ENCODE measurements at regions not wholly inside any gene's neighbourhood (a gene's known extent, or its start where the extent isn't known, plus 50 kb on each side); places are given as distances from the start of the nearest gene placed in this dataset.
"Not testable (repeated sequence)": the region's sequence is repeated elsewhere in the genome, so short reads cannot be mapped to it uniquely, and the experiment has no call there.

GRCh38 chr2:111377386-111377959 is 256.8 kb downstream of the BCL2L11 start:
- TF ChIP-seq CTCF (conservative IDR thresholded peaks at IDR 0.05 in 1 of 2, IDR thresholded peaks at IDR 0.05 in 1 of 2; ENCODE audit: extremely low read depth in 1 of 2, insufficient read depth in 1 of 2, low read depth in 1 of 2, low read length in 2 of 2); EZH2 (IDR thresholded peaks at IDR 0.05; ENCODE audit: borderline replicate concordance, low read length): not testable (repeated sequence)

Data from mammary epithelial cell (primary cell).